Type B pancreatic cell (in vitro differentiated cells): ENCODE measurements at regions not wholly inside any gene's neighbourhood (a gene's known extent, or its start where the extent isn't known, plus 50 kb on each side); places are given as distances from the start of the nearest gene placed in this dataset.

ENCODE experiments used
- DNase-seq: peaks from one replicate; pipeline ENCODE4 v3.0.0; 2021; ENCODE audit warnings: mixed read lengths; ENCODE audit not compliant: unreplicated experiment; ENCODE audit errors: extremely low spot score
- H3K27ac Mint-ChIP-seq: 2 replicates; pipeline ENCODE4 v1.8.0; 2021; ENCODE audit warnings: mild to moderate bottlenecking, mixed read lengths
- H3K27me3 Mint-ChIP-seq: 2 replicates; pipeline ENCODE4 v1.8.0; 2021; ENCODE audit warnings: mixed read lengths
- H3K36me3 Mint-ChIP-seq: 2 replicates; pipeline ENCODE4 v1.8.0; 2021; ENCODE audit warnings: mixed read lengths
- H3K4me1 Mint-ChIP-seq: one replicate; pipeline ENCODE4 v1.8.0; 2021; ENCODE audit warnings: mixed read lengths; ENCODE audit not compliant: unreplicated experiment
- H3K4me3 Mint-ChIP-seq: 2 replicates; pipeline ENCODE4 v1.8.0; 2021; ENCODE audit warnings: mild to moderate bottlenecking, mixed read lengths
- H3K9me3 Mint-ChIP-seq: 2 replicates; pipeline ENCODE4 v1.8.0; 2021; ENCODE audit warnings: mixed read lengths
- TF ChIP-seq, protein P1 (sequence below): fragments of 200-600 bp; sonication (generic); conservative IDR thresholded peaks from 2 replicates; pipeline ENCODE4 v1.5.0; 2021; ENCODE audit warnings: antibody characterized with exemption, mild to moderate bottlenecking

DNA sequence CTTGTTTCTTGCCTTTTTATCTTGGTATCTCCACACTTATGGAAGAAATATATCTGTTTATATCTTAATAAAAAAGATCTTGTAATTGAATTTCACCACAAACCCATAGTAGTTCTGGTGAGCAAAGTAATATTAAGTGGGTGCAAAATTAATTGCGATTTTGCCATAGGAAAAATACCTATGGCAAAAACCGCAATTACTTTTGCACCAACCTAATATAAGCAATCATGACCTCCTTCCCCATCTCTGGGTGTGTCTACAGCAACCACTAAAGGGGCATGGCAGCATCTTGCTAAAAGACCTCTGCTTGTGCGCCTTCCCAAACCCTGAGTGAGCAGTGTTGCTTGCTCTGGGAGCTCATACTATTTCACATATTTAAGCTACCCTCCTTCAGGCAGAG, 124.2 kb upstream of the GUCY1A1 start:
- no peaks in the 10 kb centered on the region for H3K4me1 Mint-ChIP-seq
- H3K9me3 Mint-ChIP-seq: peaks cover 6% of the 10 kb centered on the region
- TF ChIP-seq, protein P1, sequence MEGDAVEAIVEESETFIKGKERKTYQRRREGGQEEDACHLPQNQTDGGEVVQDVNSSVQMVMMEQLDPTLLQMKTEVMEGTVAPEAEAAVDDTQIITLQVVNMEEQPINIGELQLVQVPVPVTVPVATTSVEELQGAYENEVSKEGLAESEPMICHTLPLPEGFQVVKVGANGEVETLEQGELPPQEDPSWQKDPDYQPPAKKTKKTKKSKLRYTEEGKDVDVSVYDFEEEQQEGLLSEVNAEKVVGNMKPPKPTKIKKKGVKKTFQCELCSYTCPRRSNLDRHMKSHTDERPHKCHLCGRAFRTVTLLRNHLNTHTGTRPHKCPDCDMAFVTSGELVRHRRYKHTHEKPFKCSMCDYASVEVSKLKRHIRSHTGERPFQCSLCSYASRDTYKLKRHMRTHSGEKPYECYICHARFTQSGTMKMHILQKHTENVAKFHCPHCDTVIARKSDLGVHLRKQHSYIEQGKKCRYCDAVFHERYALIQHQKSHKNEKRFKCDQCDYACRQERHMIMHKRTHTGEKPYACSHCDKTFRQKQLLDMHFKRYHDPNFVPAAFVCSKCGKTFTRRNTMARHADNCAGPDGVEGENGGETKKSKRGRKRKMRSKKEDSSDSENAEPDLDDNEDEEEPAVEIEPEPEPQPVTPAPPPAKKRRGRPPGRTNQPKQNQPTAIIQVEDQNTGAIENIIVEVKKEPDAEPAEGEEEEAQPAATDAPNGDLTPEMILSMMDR: no peak
- no peak overlapping the region for H3K27ac Mint-ChIP-seq
- no peak for DNase-seq
- no peaks in the 10 kb centered on the region for H3K36me3 Mint-ChIP-seq
- no peak overlapping the region for H3K4me3 Mint-ChIP-seq
- H3K27me3 Mint-ChIP-seq: no peaks in the 10 kb centered on the region

DNA sequence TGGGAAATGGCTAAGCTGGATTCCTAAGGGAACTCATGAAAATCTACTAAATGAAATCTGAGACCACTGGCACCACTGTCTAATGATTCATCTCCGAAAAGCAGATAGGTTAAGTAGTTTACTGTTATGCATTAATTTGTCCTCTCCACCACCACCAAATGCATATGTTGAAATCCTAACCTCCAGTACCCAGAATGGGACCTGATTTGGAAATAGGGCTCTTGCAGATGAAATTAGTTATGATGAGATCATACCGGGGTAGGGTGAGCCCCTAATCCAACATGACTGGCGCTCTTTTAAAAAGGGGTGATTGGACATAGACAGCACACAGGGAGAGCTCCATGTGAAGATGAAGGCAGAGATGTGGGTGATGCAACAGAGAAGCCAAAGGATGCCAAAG, 124.9 kb upstream of the GUCY1A1 start:
- H3K27me3 Mint-ChIP-seq: no peaks in the 10 kb centered on the region
- DNase-seq: no peak
- H3K4me1 Mint-ChIP-seq: no peaks in the 10 kb centered on the region
- peaks cover 6% of the 10 kb centered on the region for H3K9me3 Mint-ChIP-seq
- TF ChIP-seq, protein P1: no peak
- H3K36me3 Mint-ChIP-seq: no peaks in the 10 kb centered on the region
- H3K4me3 Mint-ChIP-seq: no peak overlapping the region
- H3K27ac Mint-ChIP-seq: no peak overlapping the region

DNA sequence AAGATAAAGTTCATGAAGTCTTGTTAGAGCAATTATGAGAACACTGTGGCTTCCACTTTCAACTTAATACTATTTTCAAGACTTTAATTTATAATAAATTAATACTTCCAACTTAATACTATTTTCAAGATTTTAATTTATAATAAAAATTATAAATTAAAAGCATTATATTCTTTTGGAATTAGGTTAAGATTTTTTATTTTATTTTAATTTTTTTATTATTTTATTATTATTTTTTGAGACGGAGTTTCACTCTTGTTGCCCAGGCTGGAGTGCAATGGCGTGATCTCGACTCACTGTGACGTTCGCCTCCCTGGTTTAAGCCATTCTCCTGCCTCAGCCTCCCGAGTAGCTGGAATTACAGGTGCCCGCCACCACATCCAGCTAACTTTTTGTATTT, 126.0 kb upstream of the GUCY1A1 start:
- no peaks in the 10 kb centered on the region for H3K4me1 Mint-ChIP-seq
- peaks cover 6% of the 10 kb centered on the region for H3K9me3 Mint-ChIP-seq
- H3K27ac Mint-ChIP-seq: no peak overlapping the region
- no peak overlapping the region for H3K4me3 Mint-ChIP-seq
- H3K27me3 Mint-ChIP-seq: no peaks in the 10 kb centered on the region
- no peak for DNase-seq
- H3K36me3 Mint-ChIP-seq: no peaks in the 10 kb centered on the region
- TF ChIP-seq, protein P1: no peak

DNA sequence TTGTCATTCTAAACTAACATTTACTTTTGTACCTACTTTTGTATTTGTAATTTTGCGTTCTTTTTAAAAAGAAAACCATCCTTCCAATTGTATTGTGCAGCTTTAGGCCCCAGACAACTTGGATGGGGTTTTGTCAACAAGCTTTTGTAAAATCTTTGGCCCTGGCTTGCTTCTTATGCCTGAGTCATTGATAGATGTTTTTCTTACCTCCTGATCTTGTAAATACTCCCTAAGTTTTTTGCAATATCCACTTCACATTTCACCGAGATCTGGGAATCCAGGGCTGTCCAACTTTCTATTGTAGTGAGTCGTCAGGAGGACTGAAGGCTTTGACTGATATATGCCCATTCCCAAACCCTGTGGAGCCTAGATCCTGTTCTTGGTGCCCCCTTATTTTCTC, 126.9 kb upstream of the GUCY1A1 start:
- H3K27ac Mint-ChIP-seq: peak overlapping the region; percentile 24
- no peaks in the 10 kb centered on the region for H3K36me3 Mint-ChIP-seq
- no peaks in the 10 kb centered on the region for H3K4me1 Mint-ChIP-seq
- TF ChIP-seq, protein P1: no peak
- no peak for DNase-seq
- peaks cover 6% of the 10 kb centered on the region for H3K9me3 Mint-ChIP-seq
- no peaks in the 10 kb centered on the region for H3K27me3 Mint-ChIP-seq
- no peak overlapping the region for H3K4me3 Mint-ChIP-seq

DNA sequence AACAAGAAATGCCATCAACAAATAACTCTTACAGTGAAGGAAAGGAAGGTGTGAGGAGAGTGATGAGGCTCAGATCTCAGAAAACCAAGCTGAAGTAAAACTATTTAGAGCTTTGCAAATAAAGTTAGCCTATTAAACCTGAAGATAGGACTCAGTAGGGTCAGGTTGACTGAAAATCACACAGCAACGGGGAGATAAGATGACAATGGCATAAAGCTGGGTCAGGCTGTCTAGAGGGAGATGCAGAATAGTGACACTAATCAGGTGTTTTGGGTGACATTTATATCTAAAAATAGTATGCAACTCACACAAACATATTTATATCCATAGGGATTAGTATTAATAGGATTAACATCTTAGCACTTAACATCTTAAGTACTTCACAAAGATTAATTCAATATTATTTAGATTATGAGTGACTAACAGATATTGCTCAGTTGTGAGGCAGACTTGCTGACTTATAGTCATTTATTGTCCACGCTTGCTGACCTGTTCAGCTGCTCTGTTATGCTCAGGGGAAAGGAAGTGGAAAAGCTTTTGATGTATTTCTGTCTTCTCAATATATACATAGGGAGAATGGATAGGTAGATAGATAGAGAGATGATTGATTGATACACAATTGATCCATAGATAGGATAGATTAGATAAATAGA, 130.7 kb upstream of the GUCY1A1 start:
- no peaks in the 10 kb centered on the region for H3K36me3 Mint-ChIP-seq
- H3K27ac Mint-ChIP-seq: no peak overlapping the region
- no peak overlapping the region for H3K4me3 Mint-ChIP-seq
- no peak for DNase-seq
- TF ChIP-seq, protein P1: no peak
- no peaks in the 10 kb centered on the region for H3K27me3 Mint-ChIP-seq
- no peaks in the 10 kb centered on the region for H3K9me3 Mint-ChIP-seq
- H3K4me1 Mint-ChIP-seq: no peaks in the 10 kb centered on the region
